ENCODE measurements at regions not wholly inside any gene's neighbourhood (a gene's known extent, or its start where the extent isn't known, plus 50 kb on each side); places are given as distances from the start of the nearest gene placed in this dataset.
"Not testable (repeated sequence)": the region's sequence is repeated elsewhere in the genome, so short reads cannot be mapped to it uniquely, and the experiment has no call there.

DNA sequence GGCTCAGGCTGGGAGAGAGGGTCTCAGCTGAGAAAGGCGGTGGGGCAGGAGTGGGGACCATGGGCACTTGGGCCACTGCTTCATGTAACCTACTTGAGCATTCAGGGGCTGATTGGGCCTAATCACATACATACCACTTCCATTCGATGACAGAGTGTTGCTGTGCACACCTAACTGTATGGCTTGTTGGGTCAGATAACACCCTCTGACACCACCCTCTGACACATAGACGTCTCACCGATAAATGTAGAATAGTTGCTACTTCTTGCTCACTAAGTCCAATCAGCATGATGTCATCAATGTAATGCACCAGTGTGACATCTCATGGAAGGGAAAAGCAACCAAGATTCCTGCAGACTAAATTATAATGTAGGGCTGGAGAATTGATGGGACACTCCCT lies 252.9 kb upstream of the SGCG start:
- H2AFZ ChIP-seq (replicated peaks; ENCODE audit: low read length, poor library complexity); H3K27ac ChIP-seq (ENCODE audit: insufficient read depth, low read length); H4K91ac ChIP-seq (ENCODE audit: insufficient read depth, low read depth, low read length); H3K4me1 ChIP-seq (ENCODE audit: control insufficient read depth, insufficient read depth, low read length); H3K4me3 ChIP-seq (ENCODE audit: insufficient read depth, low read depth, low read length); H3K18ac ChIP-seq (ENCODE audit: low read depth, low read length); dilution Hi-C loops (cut with HindIII; ENCODE audit: low sequenced_read_pairs, unreplicated experiment); ATAC-seq (ENCODE audit: low read depth); H2BK120ac ChIP-seq (ENCODE audit: low read depth, low read length); H2AK9ac ChIP-seq (replicated peaks; ENCODE audit: low read depth, low read length, poor library complexity); H3K36me3 ChIP-seq (ENCODE audit: control insufficient read depth, insufficient read depth, low read length); H2BK15ac ChIP-seq (ENCODE audit: low read depth, low read length); H3K9me3 ChIP-seq (ENCODE audit: control insufficient read depth, insufficient read depth, low read length); H2BK5ac ChIP-seq (ENCODE audit: low read depth, low read length, poor library complexity, severe bottlenecking); H2AK5ac ChIP-seq (ENCODE audit: low read depth, low read length); H3K23ac ChIP-seq (ENCODE audit: low read depth, low read length); H3K4me2 ChIP-seq (ENCODE audit: low read depth, low read length); H3K4ac ChIP-seq (ENCODE audit: low read depth, low read length); in situ Hi-C loops (cut with MboI; ENCODE audit: low sequenced_read_pairs); H4K5ac ChIP-seq (ENCODE audit: low read depth, low read length); POLR2A ChIA-PET (ENCODE audit: unreplicated experiment); H3K14ac ChIP-seq (replicated peaks; ENCODE audit: low read depth, low read length); H3K27me3 ChIP-seq (ENCODE audit: control insufficient read depth, insufficient read depth, low read length); H3K79me1 ChIP-seq (ENCODE audit: low read depth in 1 of 2, low read length in 2 of 2); H2BK20ac ChIP-seq (ENCODE audit: low read depth, low read length); H3K9me1 ChIP-seq (ENCODE audit: insufficient read depth, low read length); H3K9ac ChIP-seq (ENCODE audit: low read depth, low read length); DNase-seq; intact Hi-C loops (cut with micrococcal nuclease); H4K8ac ChIP-seq (ENCODE audit: low read depth in 2 of 2, low read length in 2 of 2); H3K56ac ChIP-seq (ENCODE audit: extremely low read depth, insufficient read depth, low read length); BruUV-seq (replicated peaks); H4K20me1 ChIP-seq (ENCODE audit: insufficient read depth, low read length); CTCF ChIA-PET: not testable (repeated sequence)
- 60% methylated on average over 1 of the region's 4 CpGs; no CpG with 5 or more reads in 1 of the 2 experiments for WGBS, 2 experiments (ENCODE audit: extremely low coverage in 2 of 2, insufficient read length in 1 of 2)
